Right hindlimb (tissue), 1 donor: ENCODE measurements at regions not wholly inside any gene's neighbourhood (a gene's known extent, or its start where the extent isn't known, plus 50 kb on each side); places are given as distances from the start of the nearest gene placed in this dataset.

Experiments
- DNase-seq: peaks from one replicate; pipeline ENCODE4 v3.0.0-alpha.2; 2018

GRCh38 chr17:27216836-27217235 lies 77.1 kb upstream of the WSB1 start:
- no peak for DNase-seq

GRCh38 chr17:27217631-27218030 lies 76.3 kb upstream of the WSB1 start:
- DNase-seq: no peak

GRCh38 chr17:27218041-27218440 lies 75.9 kb upstream of the WSB1 start:
- DNase-seq: no peak

GRCh38 chr17:27218719-27219488 lies 75.0 kb upstream of the WSB1 start:
- no peak for DNase-seq

GRCh38 chr17:27222515-27222914 lies 71.4 kb upstream of the WSB1 start:
- no peak for DNase-seq

- DNase-seq: no peak
Measured at GRCh38 chr17:27224526-27225315, 69.2 kb upstream of the WSB1 start.

- no peak for DNase-seq
Measured at GRCh38 chr17:27226611-27227230, 67.2 kb upstream of the WSB1 start.

GRCh38 chr17:27230996-27231395 lies 62.9 kb upstream of the WSB1 start:
- no peak for DNase-seq

- DNase-seq: no peak
Measured at GRCh38 chr17:27232328-27232727, 61.6 kb upstream of the WSB1 start.

- no peak for DNase-seq
Measured at GRCh38 chr17:27233059-27233458, 60.9 kb upstream of the WSB1 start.

- DNase-seq: no peak
Measured at GRCh38 chr17:27233776-27234175, 60.1 kb upstream of the WSB1 start.

- DNase-seq: peak; percentile 72
Measured at GRCh38 chr17:27236717-27237315, 57.1 kb upstream of the WSB1 start.

GRCh38 chr17:27237890-27238289 lies 56.0 kb upstream of the WSB1 start:
- no peak for DNase-seq

- no peak for DNase-seq
Measured at GRCh38 chr17:27239046-27239445, 54.9 kb upstream of the WSB1 start.

- no peak for DNase-seq
Measured at GRCh38 chr17:27239584-27239983, 54.3 kb upstream of the WSB1 start.

GRCh38 chr17:27240086-27240801 lies 53.7 kb upstream of the WSB1 start:
- no peak for DNase-seq

GRCh38 chr17:27240802-27241155 lies 53.1 kb upstream of the WSB1 start:
- no peak for DNase-seq

- DNase-seq: no peak
Measured at GRCh38 chr17:27241346-27241946, 52.5 kb upstream of the WSB1 start.

- no peak for DNase-seq
Measured at GRCh38 chr17:27242951-27243350, 51.0 kb upstream of the WSB1 start.

GRCh38 chr17:27244011-27244410 lies 49.9 kb upstream of the WSB1 start:
- DNase-seq: no peak
